Uterus (tissue), 3 donors: ENCODE measurements at regions not wholly inside any gene's neighbourhood (a gene's known extent, or its start where the extent isn't known, plus 50 kb on each side); places are given as distances from the start of the nearest gene placed in this dataset.

ENCODE experiments used
- DNase-seq, 2 donors: peaks; one replicate each; pipeline ENCODE4 v3.0.0-alpha.2; 2019 to 2020
- H3K27ac ChIP-seq, 2 donors: fragments of 200-600 bp; sonication (generic); 1 replicate in 1 of 2; 2 replicates in 1 of 2; pipeline ENCODE4 v1.5.1; 2016 to 2018
- H3K27me3 ChIP-seq, 2 donors: fragments of 200-600 bp; sonication (generic); one replicate each; pipeline ENCODE4 v1.5.1; 2018 to 2019; ENCODE audit warnings: control low read depth in 1 of 2
- H3K36me3 ChIP-seq, 2 donors: fragments of 200-600 bp; sonication (generic); one replicate each; pipeline ENCODE4 v1.5.1; 2019; ENCODE audit warnings: control low read depth in 1 of 2
- H3K4me1 ChIP-seq, 2 donors: fragments of 200-600 bp; sonication (generic); one replicate each; pipeline ENCODE4 v1.5.1; 2018 to 2019; ENCODE audit warnings: control low read depth in 1 of 2
- H3K4me3 ChIP-seq, 2 donors: fragments of 200-600 bp; sonication (generic); 1 replicate in 1 of 2; 2 replicates in 1 of 2; pipeline ENCODE4 v1.5.1; 2018 to 2019; ENCODE audit warnings: mild to moderate bottlenecking in 1 of 2
- H3K9me3 ChIP-seq, 2 donors: fragments of 200-600 bp; sonication (generic); one replicate each; pipeline ENCODE4 v1.5.1; 2019; ENCODE audit warnings: control low read depth in 1 of 2
- CTCF ChIP-seq, 4 experiments: fragments of 200-600 bp in 2 of 4; fragments of 450-650 bp in 2 of 4; sonication (generic) in 2 of 4; IDR thresholded peaks; one replicate each; pipeline ENCODE4 v1.5.1; 2016 to 2019; ENCODE audit warnings: antibody characterized with exemption in 4 of 4, mild to moderate bottlenecking in 2 of 4, moderate library complexity in 1 of 4
- POLR2A ChIP-seq, 2 donors: fragments of 450-650 bp; IDR thresholded peaks; one replicate each; pipeline ENCODE4 v1.6.1; 2016; ENCODE audit warnings: antibody characterized with exemption in 2 of 2, mild to moderate bottlenecking in 1 of 2, moderate library complexity in 1 of 2
- intact Hi-C: fragments of 100-400 bp; cut with DNase I; formaldehyde crosslinking; loops from one replicate; pipeline ENCODE4 v1.15.1; 2023; ENCODE audit warnings: low total_unique reads
- donor health status: DM: yes; HTN: yes; CAD: no.

DNA sequence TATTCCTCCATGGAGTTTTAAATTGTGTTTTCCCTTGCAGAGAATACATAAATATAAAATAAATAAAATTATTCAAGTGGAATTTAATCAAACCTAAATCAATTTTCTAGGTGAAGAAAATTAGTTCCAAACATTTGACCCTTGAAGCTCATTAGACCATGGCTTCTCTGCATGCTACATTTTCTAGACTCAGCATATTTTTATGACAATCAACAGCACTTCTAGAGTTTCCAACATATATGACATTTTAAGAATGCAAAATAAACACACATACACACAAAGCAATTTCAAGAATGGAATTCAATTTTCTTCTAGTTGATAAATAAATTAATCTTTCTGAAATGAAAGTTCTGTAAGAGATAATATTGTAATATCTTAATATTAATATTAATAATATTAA lies 1083.9 kb upstream of the INTU start:
- no peak overlapping the region for H3K27ac ChIP-seq
- intact Hi-C loops, result no loop called here

GRCh38 chr4:126552321-126552720 lies 1080.4 kb upstream of the INTU start:
- no peak overlapping the region for H3K27ac ChIP-seq
- no peaks in the 10 kb centered on the region for H3K4me1 ChIP-seq
- TF ChIP-seq CTCF (IDR thresholded peaks at IDR 0.05), result no peak
- TF ChIP-seq POLR2A (IDR thresholded peaks at IDR 0.05), result no peak
- intact Hi-C loops, result no loop called here
- no peaks in the 10 kb centered on the region for H3K9me3 ChIP-seq
- no peak for DNase-seq
- H3K4me3 ChIP-seq, result no peak overlapping the region
- no peaks in the 10 kb centered on the region for H3K36me3 ChIP-seq
- H3K27me3 ChIP-seq, result no peaks in the 10 kb centered on the region

More for the DNA sequence above, 1083.9 kb upstream of the INTU start:
- Histone ChIP-seq H3K36me3 (no peaks in the 10 kb centered on the region), H3K4me3 (no peak overlapping the region), H3K9me3 (no peaks in the 10 kb centered on the region), H3K27me3 (no peaks in the 10 kb centered on the region), H3K4me1 (no peaks in the 10 kb centered on the region)
- TF ChIP-seq CTCF (IDR thresholded peaks at IDR 0.05) (no peak), POLR2A (IDR thresholded peaks at IDR 0.05) (no peak)
- DNase-seq, result no peak

DNA sequence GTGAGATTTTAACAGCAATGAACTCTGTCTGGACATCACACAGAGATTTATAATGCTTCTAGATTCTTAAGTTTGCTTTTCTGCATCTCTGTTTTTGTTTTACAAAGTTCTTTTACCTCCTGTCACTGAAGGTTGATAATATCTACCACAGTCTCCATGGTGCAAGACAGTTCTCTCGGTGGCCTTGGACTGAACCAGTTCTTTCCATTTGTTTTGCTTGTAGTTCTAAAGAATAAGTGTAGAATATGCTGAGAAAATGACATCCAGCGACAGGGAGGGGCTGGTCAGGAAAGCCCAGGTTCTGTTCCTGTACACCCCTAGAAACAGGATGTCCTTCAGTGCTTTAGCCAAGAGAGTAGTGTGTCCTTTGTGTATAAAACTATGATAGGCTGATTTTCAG lies 1079.5 kb upstream of the INTU start:
- intact Hi-C loops, result no loop called here

GRCh38 chr4:126558596-126558995 lies 1074.2 kb upstream of the INTU start:
- intact Hi-C loops, result no loop called here
- no peak for TF ChIP-seq CTCF (IDR thresholded peaks at IDR 0.05)
- no peak for TF ChIP-seq POLR2A (IDR thresholded peaks at IDR 0.05)
- Histone ChIP-seq H3K4me1 (no peaks in the 10 kb centered on the region), H3K27ac (no peak overlapping the region), H3K36me3 (no peaks in the 10 kb centered on the region), H3K9me3 (no peaks in the 10 kb centered on the region), H3K27me3 (no peaks in the 10 kb centered on the region), H3K4me3 (no peak overlapping the region)
- DNase-seq, result no peak

More for the DNA sequence above, 1079.5 kb upstream of the INTU start:
- H3K27me3 ChIP-seq, result no peaks in the 10 kb centered on the region
- no peak for DNase-seq
- no peaks in the 10 kb centered on the region for H3K4me1 ChIP-seq
- no peaks in the 10 kb centered on the region for H3K9me3 ChIP-seq
- H3K36me3 ChIP-seq, result no peaks in the 10 kb centered on the region
- no peak overlapping the region for H3K4me3 ChIP-seq
- H3K27ac ChIP-seq, result no peak overlapping the region
- no peak for TF ChIP-seq POLR2A (IDR thresholded peaks at IDR 0.05)
- TF ChIP-seq CTCF (IDR thresholded peaks at IDR 0.05), result no peak

- no peaks in the 10 kb centered on the region for H3K36me3 ChIP-seq
- no peaks in the 10 kb centered on the region for H3K27me3 ChIP-seq
- TF ChIP-seq POLR2A (IDR thresholded peaks at IDR 0.05) (no peak), CTCF (IDR thresholded peaks at IDR 0.05) (no peak)
- no peaks in the 10 kb centered on the region for H3K9me3 ChIP-seq
- H3K4me1 ChIP-seq, result no peaks in the 10 kb centered on the region
- no peak overlapping the region for H3K4me3 ChIP-seq
- no peak for DNase-seq
- intact Hi-C loops, result no loop called here
- no peak overlapping the region for H3K27ac ChIP-seq
Observed at GRCh38 chr4:126559961-126560360, 1072.8 kb upstream of the INTU start.
